IPS-18a (cell line): ENCODE measurements at regions not wholly inside any gene's neighbourhood (a gene's known extent, or its start where the extent isn't known, plus 50 kb on each side); places are given as distances from the start of the nearest gene placed in this dataset.

Experiments
- H3K27ac ChIP-seq: one replicate; pipeline ENCODE4 v1.5.1; 2013; ENCODE audit warnings: low read length
- H3K27me3 ChIP-seq: one replicate; pipeline ENCODE4 v1.6.1; 2013; ENCODE audit warnings: mild to moderate bottlenecking, low read length; ENCODE audit not compliant: control insufficient read depth, insufficient read depth
- H3K36me3 ChIP-seq: one replicate; pipeline ENCODE4 v1.6.1; 2013; ENCODE audit warnings: low read depth, low read length; ENCODE audit not compliant: control insufficient read depth
- H3K4me1 ChIP-seq: one replicate; pipeline ENCODE4 v1.6.1; 2013; ENCODE audit warnings: low read depth, low read length; ENCODE audit not compliant: control insufficient read depth
- H3K4me3 ChIP-seq: one replicate; pipeline ENCODE4 v1.5.1; 2013; ENCODE audit warnings: low read length
- H3K9ac ChIP-seq: one replicate; pipeline ENCODE4 v1.6.1; 2013; ENCODE audit warnings: mild to moderate bottlenecking, low read length, moderate library complexity
- H3K9me3 ChIP-seq: one replicate; pipeline ENCODE4 v1.6.1; 2013; ENCODE audit warnings: low read depth, low read length; ENCODE audit not compliant: control insufficient read depth

DNA sequence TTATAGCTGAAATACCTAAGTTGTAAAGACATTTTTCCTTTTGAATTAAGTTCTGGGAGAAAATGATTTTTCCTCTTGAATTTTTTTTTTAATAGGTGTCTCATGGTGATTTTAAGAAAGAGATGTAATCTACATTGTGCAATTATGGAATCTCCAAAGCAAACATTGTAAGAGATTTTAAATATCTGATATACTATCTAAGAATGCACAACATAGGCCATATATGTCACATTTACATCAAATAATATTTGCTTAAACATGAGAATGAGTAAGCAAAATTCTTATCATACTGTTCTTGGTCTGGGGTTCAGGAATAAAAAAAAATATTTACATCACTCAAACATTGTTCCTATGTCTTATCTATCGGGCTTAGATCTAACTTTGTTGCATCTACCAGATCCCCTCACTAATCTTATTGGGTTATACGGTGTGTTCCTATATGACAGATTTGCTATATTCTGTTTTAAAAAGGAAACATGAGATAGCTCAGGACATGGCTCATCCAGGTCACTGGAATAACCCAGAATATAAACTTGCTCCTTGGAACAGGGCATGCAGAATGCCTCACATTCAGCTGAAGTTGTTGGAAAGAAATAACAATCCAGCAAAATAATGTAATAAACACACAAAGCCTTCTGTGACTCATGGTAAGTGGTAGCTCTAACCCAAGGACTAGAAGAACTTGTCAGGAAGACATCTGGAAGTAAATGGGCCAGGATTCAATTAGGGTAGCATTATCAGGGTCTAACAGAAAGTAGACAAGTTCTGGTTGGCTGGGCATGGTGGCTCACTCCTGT is 794.7 kb downstream of the IPMK start:
- Histone ChIP-seq H3K4me3 (no peak overlapping the region), H3K27ac (no peak overlapping the region), H3K27me3 (no peaks in the 10 kb centered on the region), H3K4me1 (no peaks in the 10 kb centered on the region), H3K9ac (no peak overlapping the region), H3K36me3 (no peaks in the 10 kb centered on the region), H3K9me3 (no peaks in the 10 kb centered on the region)

DNA sequence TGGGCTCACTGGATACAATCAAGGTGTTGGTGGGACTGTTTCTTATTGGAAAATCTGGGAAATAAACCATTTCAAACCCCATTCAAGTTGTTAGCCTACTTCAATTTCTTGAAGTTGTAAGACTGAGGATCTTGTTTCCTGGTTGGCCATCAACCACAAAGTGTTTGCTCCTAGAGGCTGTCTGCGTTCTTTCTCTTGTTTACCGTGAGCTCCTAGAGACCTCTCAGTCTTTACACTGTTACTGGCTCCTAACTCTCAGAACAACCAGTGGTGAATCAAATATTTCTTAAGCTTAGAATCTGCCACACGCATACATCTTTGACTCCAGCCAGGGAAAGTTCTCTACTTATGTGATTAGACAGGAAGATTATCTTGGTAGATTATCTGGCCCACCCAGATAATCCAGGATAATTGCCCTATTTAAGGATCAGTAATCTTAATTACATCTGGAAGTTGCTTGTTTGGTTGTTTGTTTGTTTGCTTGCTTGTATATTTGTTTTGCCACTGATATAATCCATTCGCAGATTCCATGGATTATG is 798.7 kb downstream of the IPMK start:
- Histone ChIP-seq H3K4me1 (no peaks in the 10 kb centered on the region), H3K9ac (no peak overlapping the region), H3K36me3 (no peaks in the 10 kb centered on the region), H3K27ac (no peak overlapping the region), H3K27me3 (no peaks in the 10 kb centered on the region), H3K9me3 (no peaks in the 10 kb centered on the region), H3K4me3 (no peak overlapping the region)

DNA sequence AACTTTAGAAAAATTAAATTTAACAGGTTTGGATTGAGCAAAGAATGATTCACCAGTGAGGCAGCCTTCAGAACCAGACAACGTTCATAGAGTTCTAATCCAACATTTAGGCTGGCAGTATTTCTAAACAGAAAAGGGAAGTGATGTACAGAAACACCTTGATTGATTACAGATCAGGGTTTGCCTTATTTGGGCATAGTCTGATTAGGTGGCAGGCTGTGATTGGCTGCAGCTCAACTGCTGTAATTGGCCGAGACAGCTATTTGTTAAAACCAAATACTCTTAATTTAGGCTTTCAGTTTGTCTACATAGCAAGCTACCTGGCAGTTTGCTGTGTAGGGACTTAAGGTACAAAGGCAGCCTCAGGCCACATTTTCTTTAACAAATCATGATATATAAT is 802.5 kb downstream of the IPMK start:
- no peaks in the 10 kb centered on the region for H3K36me3 ChIP-seq
- H3K27ac ChIP-seq = no peak overlapping the region
- H3K4me3 ChIP-seq = no peak overlapping the region
- H3K9me3 ChIP-seq = no peaks in the 10 kb centered on the region
- no peaks in the 10 kb centered on the region for H3K4me1 ChIP-seq
- no peaks in the 10 kb centered on the region for H3K27me3 ChIP-seq
- no peak overlapping the region for H3K9ac ChIP-seq

DNA sequence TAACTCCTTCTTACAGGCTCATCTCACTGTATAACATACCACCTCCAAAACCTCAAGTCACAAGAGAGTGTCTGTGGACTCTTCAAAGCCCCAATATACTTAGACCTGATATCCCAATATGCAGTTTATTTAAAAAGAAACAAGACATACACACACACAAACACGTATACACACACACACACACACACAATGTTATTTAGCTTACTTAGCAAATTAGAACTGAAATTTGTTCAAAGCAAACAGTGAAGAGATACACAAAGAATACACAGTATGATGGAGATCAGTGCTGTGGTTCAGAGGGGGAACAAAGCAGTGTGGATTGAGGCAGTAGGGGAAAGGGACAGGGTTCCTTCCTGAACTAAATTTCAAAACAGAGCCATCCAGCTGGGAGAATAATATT is 807.2 kb downstream of the IPMK start:
- H3K27ac ChIP-seq = no peak overlapping the region
- no peaks in the 10 kb centered on the region for H3K36me3 ChIP-seq
- H3K4me3 ChIP-seq = no peak overlapping the region
- no peaks in the 10 kb centered on the region for H3K27me3 ChIP-seq
- no peaks in the 10 kb centered on the region for H3K9me3 ChIP-seq
- H3K4me1 ChIP-seq = peaks cover 11% of the 10 kb centered on the region
- no peak overlapping the region for H3K9ac ChIP-seq

DNA sequence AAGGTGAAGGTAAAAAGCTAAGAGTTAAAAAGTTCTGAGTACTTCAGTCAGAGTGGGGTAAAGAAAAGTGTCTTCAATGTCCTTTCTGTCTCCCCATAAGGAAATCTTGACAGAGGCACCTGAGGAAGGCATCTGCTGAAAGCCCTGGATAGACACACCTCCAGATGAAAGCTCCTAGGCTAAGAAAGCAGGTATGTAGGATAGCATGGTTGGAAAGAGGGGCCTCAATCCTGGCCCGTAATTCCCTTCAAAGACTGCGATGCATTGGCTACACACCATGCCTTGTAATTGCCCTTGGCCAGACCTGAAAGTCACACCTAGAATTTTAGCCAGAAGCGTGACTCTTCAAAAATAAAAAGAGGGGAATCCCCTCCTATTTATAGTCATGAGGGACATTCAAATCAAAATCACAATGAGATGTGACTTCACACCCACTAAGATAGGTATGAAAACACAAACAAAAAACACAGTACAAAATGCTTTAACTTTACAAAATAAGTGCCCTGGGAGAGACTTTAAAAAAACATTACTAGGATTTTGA is 809.7 kb downstream of the IPMK start:
- no peak overlapping the region for H3K4me3 ChIP-seq
- H3K27ac ChIP-seq = no peak overlapping the region
- H3K9me3 ChIP-seq = no peaks in the 10 kb centered on the region
- no peaks in the 10 kb centered on the region for H3K36me3 ChIP-seq
- H3K4me1 ChIP-seq = peaks cover 11% of the 10 kb centered on the region
- no peak overlapping the region for H3K9ac ChIP-seq
- no peaks in the 10 kb centered on the region for H3K27me3 ChIP-seq

DNA sequence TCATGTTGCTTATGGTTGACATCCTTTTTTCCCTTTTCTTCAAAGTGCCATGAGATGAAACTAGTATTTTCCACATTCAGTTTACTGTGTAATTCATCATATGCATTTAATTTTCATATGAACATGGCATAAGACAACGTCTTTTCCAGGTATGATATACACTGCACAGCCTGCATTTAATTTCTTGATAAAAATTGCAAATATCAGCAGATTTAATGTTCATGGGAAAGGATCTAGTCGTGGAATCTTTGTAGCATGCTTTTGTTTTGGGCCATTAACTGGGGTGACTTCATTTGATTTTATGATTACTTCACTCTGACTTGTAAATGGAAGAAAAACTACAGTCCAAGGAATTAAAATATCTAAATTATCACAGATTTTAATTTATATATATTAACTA is 837.3 kb downstream of the IPMK start:
- H3K4me3 ChIP-seq = no peak overlapping the region
- H3K27me3 ChIP-seq = no peaks in the 10 kb centered on the region
- H3K27ac ChIP-seq = no peak overlapping the region
- H3K9me3 ChIP-seq = no peaks in the 10 kb centered on the region
- no peak overlapping the region for H3K9ac ChIP-seq
- no peaks in the 10 kb centered on the region for H3K36me3 ChIP-seq
- no peaks in the 10 kb centered on the region for H3K4me1 ChIP-seq

DNA sequence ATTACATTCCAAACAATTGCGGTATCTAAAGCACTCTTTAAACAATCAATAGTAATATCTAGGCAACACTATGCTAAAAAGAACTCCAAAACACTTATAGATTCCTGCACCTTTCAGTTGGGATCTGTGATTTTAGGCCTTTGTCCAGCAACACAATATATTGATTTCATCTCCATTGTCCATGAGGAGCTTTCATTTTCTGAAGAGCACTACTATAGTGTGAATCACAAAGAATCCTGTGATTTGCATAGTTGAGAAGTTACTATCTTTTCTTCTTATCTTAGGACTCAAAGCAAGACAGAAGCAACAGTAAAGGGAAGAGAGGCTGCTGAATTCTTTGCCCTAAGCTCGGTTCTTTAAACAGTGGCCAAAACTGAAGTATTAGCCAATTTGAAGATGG is 846.8 kb downstream of the IPMK start:
- H3K4me3 ChIP-seq = no peak overlapping the region
- H3K27ac ChIP-seq = no peak overlapping the region
- H3K36me3 ChIP-seq = no peaks in the 10 kb centered on the region
- H3K4me1 ChIP-seq = no peaks in the 10 kb centered on the region
- no peak overlapping the region for H3K9ac ChIP-seq
- no peaks in the 10 kb centered on the region for H3K27me3 ChIP-seq
- no peaks in the 10 kb centered on the region for H3K9me3 ChIP-seq

DNA sequence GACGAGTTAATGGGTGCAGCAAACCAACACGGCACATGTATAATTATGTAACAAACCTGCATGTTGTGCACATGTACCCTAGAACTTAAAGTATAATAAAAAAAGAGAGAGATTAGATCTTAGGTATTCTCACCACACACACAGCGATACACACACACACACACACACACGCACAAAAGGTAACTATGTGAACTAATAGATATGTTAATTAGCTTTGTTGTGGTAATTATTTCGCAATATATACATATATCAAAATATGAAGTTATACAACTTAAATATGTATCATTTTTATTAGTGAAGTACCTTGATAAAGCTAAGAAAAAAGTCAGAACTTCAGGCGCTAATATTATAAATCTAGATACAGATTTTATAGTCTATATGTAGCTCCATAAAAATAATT is 849.2 kb downstream of the IPMK start:
- no peak overlapping the region for H3K4me3 ChIP-seq
- no peaks in the 10 kb centered on the region for H3K36me3 ChIP-seq
- H3K27ac ChIP-seq = no peak overlapping the region
- H3K27me3 ChIP-seq = no peaks in the 10 kb centered on the region
- no peaks in the 10 kb centered on the region for H3K4me1 ChIP-seq
- H3K9me3 ChIP-seq = peaks cover 4% of the 10 kb centered on the region
- no peak overlapping the region for H3K9ac ChIP-seq

DNA sequence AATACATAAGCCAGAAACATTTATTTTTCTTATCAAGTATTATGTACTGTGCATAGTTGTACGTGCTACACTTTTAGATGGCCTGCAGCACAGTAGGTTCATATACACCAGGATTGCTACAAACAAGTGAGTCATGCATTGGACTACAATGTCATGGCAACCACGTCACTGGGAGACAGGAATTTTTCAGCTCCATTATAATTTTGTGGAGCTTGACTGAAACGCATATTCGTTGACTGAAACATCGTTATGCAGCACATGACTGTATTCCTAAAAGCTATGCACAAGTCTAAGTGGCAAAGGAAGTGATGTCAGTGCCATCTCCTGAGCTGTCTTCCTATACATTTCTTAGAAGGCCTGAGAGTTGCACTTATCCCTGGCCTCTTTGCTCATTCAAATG is 871.8 kb downstream of the IPMK start:
- Histone ChIP-seq H3K4me1 (no peaks in the 10 kb centered on the region), H3K4me3 (no peak overlapping the region), H3K9ac (no peak overlapping the region), H3K36me3 (no peaks in the 10 kb centered on the region), H3K27ac (no peak overlapping the region), H3K9me3 (no peaks in the 10 kb centered on the region), H3K27me3 (no peaks in the 10 kb centered on the region)

DNA sequence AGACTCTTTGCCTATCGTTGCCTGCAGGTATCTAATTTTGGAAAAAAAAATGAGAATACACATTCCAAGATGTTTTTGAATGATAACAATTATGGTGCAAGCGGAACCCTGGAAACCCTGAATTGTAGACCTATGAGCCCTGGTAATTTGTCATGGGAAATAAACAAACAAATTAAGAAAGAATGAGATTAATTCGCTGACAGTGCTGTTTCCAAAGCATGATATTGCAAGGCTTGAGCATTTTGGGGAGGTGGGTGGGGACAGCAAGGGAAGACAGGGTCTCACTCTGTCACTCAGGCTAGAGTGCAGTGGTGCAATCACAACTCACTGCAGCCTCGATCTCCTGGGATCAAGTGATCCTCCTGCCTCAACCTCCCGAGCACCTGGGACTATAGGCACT is 900.3 kb downstream of the IPMK start:
- no peaks in the 10 kb centered on the region for H3K9me3 ChIP-seq
- no peak overlapping the region for H3K4me3 ChIP-seq
- H3K27me3 ChIP-seq = no peaks in the 10 kb centered on the region
- H3K4me1 ChIP-seq = no peaks in the 10 kb centered on the region
- H3K27ac ChIP-seq = no peak overlapping the region
- H3K36me3 ChIP-seq = no peaks in the 10 kb centered on the region
- H3K9ac ChIP-seq = no peak overlapping the region

DNA sequence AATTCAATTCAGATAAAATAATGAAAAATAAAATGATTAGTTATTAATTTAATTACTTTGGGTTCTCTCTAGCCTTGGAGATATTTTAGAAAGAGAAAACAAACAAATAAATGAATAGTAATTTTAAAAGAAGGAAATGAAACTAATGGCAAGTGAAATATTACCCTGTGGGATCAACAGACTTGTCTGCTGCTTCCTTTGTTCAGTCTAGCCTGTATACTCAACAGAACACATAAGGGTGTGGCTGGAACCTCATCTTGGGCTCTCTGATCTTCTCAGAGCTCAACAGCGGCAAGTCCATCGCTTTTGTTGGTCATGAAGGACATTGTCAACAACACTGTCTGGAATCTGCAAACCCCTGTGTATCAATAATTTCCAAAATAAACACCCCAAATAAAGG is 904.9 kb downstream of the IPMK start:
- no peak overlapping the region for H3K4me3 ChIP-seq
- no peak overlapping the region for H3K27ac ChIP-seq
- no peaks in the 10 kb centered on the region for H3K4me1 ChIP-seq
- H3K9ac ChIP-seq = no peak overlapping the region
- H3K36me3 ChIP-seq = no peaks in the 10 kb centered on the region
- H3K9me3 ChIP-seq = no peaks in the 10 kb centered on the region
- no peaks in the 10 kb centered on the region for H3K27me3 ChIP-seq

DNA sequence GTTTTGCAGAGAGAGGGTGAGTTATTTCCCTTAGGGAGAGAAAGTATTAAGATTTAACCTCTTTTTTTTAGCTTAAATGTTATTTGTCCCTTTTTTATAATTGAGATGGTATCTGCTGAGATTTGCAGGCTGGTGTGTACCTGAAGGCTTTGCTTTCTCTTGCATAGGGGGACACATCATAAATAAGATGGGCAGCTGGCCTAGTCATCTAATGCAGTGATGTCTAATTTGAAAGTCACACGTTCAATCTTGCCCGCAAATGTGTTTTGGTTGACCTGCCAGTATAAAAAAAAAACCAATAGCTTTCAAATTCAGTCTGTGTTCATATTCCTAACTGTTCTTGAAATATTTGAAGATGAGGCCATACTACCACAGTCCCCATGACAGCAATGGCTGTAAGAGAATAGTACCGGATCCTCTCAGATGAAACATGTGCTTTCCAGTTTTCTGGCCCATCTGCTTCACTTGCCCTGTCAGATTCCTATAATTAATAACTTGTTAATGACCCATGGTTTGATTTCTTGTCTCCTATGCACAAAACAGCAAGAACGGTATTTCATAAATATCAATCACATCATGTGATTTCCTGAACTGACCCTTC is 914.2 kb downstream of the IPMK start:
- no peak overlapping the region for H3K9ac ChIP-seq
- H3K9me3 ChIP-seq = no peaks in the 10 kb centered on the region
- no peak overlapping the region for H3K4me3 ChIP-seq
- H3K4me1 ChIP-seq = no peaks in the 10 kb centered on the region
- H3K36me3 ChIP-seq = no peaks in the 10 kb centered on the region
- H3K27ac ChIP-seq = no peak overlapping the region
- H3K27me3 ChIP-seq = no peaks in the 10 kb centered on the region
